Pancreas (tissue), 10 donors: ENCODE measurements at regions not wholly inside any gene's neighbourhood (a gene's known extent, or its start where the extent isn't known, plus 50 kb on each side); places are given as distances from the start of the nearest gene placed in this dataset.
A peak's percentile ranks its signal among the peaks of the same experiment; 100 is the strongest.

Source experiments
- ATAC-seq, 4 donors: fragments of 200-7000 bp; cut with Tn5 transposase; one replicate each; pipeline versions ENCODE4 v1.8.0 to v1.9.1; 2020; ENCODE audit warnings: mild to moderate bottlenecking in 4 of 4, moderate library complexity in 4 of 4
- DNase-seq, 6 donors: peaks; one replicate each; pipeline ENCODE4 v3.0.0-alpha.2; 2020
- FAIRE-seq: peaks from 2 replicates; lab custom pipeline; 2012; peaks lifted over from hg19 to GRCh38; lab: Jason Lieb, UNC
- H3K27ac ChIP-seq, 4 donors: fragments of 200-600 bp; sonication (generic); 1 replicate in 3 of 4; 2 replicates in 1 of 4; pipeline versions ENCODE4 v1.5.0 to v1.8.0; 2020
- H3K27me3 ChIP-seq, 4 donors: fragments of 200-600 bp; one replicate each; pipeline ENCODE4 v1.8.0; 2021
- H3K36me3 ChIP-seq, 3 donors: fragments of 200-600 bp; sonication (generic) in 1 of 3; one replicate each; pipeline versions ENCODE4 v1.5.0 to v1.8.0; 2020 to 2021
- H3K4me1 ChIP-seq, 3 donors: fragments of 200-600 bp; one replicate each; pipeline ENCODE4 v1.8.0; 2021
- H3K4me3 ChIP-seq, 4 donors: fragments of 200-600 bp; sonication (generic) in 2 of 4; one replicate each; pipeline versions ENCODE4 v1.5.0 to v1.8.0; 2020 to 2021
- H3K9me3 ChIP-seq, 4 donors: fragments of 200-600 bp; one replicate each; pipeline ENCODE4 v1.8.0; 2021
- CTCF ChIP-seq, 4 donors: fragments of 200-600 bp; sonication (generic) in 3 of 4; IDR thresholded peaks; one replicate each; pipeline versions ENCODE4 v1.5.0 to v1.8.0; 2021; ENCODE audit warnings: antibody characterized with exemption in 4 of 4
- WGBS, 2 donors: extraction: QIAGEN DNeasy Blood & Tissue Kit; methylation state at CpG; one replicate each; pipeline ENCODE4 v1.1.7; 2013; 5-methylcytosine and 5-hydroxymethylcytosine counted together
- intact Hi-C, 3 donors: fragments of 100-400 bp; cut with DNase I; formaldehyde crosslinking; loops; one replicate each; pipeline versions ENCODE4 v1.11.1 to v1.14.2; 2022
- donor health status: healthy with polysubstance abuse.
- donor health status: DM: no; HTN: no; CAD: no; lungs with moderate emphysema.
- donor health status: DM: no; HTN: no; CAD: no.
- donor health status: control.
- donor health status: control.
- donor health status: Bipolar disorder and iron deficiency.
- donor health status: DM: yes; HTN: yes; CAD: no.
- donor health status: DM: no; HTN: no; CAD: no.
- donor health status: DM: no; HTN: no; CAD: no.
- donor health status: DM: yes; HTN: yes; CAD: no.

- Histone ChIP-seq H3K36me3 (no peaks in the 10 kb centered on the region), H3K27me3 (no peaks in the 10 kb centered on the region), H3K4me3 (no peak overlapping the region), H3K4me1 (no peaks in the 10 kb centered on the region), H3K9me3 (no peaks in the 10 kb centered on the region), H3K27ac (peak overlapping the region; percentile 35 to 72 (median 58))
- WGBS, 2 donors: 22 to 23% methylated on average over 5 of the region's 5 CpGs
- intact Hi-C loops: no loop called here
- DNase-seq (no peak), ATAC-seq (peak in 1 of 4 donors; percentile 28), FAIRE-seq (no peak)
- TF ChIP-seq CTCF (IDR thresholded peaks at IDR 0.05): no peak
Measured at GRCh38 chr20:58014628-58015315, 213.7 kb downstream of the ANKRD60 start.

- Histone ChIP-seq H3K36me3 (no peaks in the 10 kb centered on the region), H3K4me3 (no peak overlapping the region), H3K27ac (peak overlapping the region; percentile 24 to 72 (median 60)), H3K4me1 (no peaks in the 10 kb centered on the region), H3K27me3 (no peaks in the 10 kb centered on the region), H3K9me3 (no peaks in the 10 kb centered on the region)
- intact Hi-C loops: no loop called here
- no peak for TF ChIP-seq CTCF (IDR thresholded peaks at IDR 0.05)
- no peak for FAIRE-seq
- peak in 1 of 6 donors; percentile 30 for DNase-seq
- ATAC-seq: peak in 2 of 4 donors; percentile 19 to 40
- 38 to 42% methylated on average over 16 of the region's 16 CpGs for WGBS, 2 donors
Measured at GRCh38 chr20:58012731-58013510, 215.5 kb downstream of the ANKRD60 start.

GRCh38 chr20:58011947-58012610 is 216.4 kb downstream of the ANKRD60 start:
- H3K9me3 ChIP-seq: no peaks in the 10 kb centered on the region
- H3K27ac ChIP-seq: peak overlapping the region; percentile 24 to 72 (median 60)
- WGBS, 2 donors: 60 to 69% methylated on average over 11 of the region's 11 CpGs
- DNase-seq (no peak), FAIRE-seq (no peak), ATAC-seq (no peak)
- H3K36me3 ChIP-seq: no peaks in the 10 kb centered on the region
- no peaks in the 10 kb centered on the region for H3K27me3 ChIP-seq
- H3K4me1 ChIP-seq: no peaks in the 10 kb centered on the region
- intact Hi-C loops: no loop called here
- no peak for TF ChIP-seq CTCF (IDR thresholded peaks at IDR 0.05)
- no peak overlapping the region for H3K4me3 ChIP-seq

- H3K4me3 ChIP-seq: no peak overlapping the region
- no peaks in the 10 kb centered on the region for H3K36me3 ChIP-seq
- ATAC-seq: no peak
- no peaks in the 10 kb centered on the region for H3K27me3 ChIP-seq
- intact Hi-C loops: no loop called here
- no peak for TF ChIP-seq CTCF (IDR thresholded peaks at IDR 0.05)
- DNase-seq: no peak
- H3K27ac ChIP-seq: peak overlapping the region in 3 of 4 donors; percentile 53 to 72 (median 66)
- H3K9me3 ChIP-seq: no peaks in the 10 kb centered on the region
- H3K4me1 ChIP-seq: no peaks in the 10 kb centered on the region
- WGBS, 2 donors: 61 to 71% methylated on average over 14 of the region's 14 CpGs
- FAIRE-seq: no peak
Measured at GRCh38 chr20:58011106-58011946, 217.1 kb downstream of the ANKRD60 start.
